OCI-LY3 (cell line): ENCODE measurements at regions not wholly inside any gene's neighbourhood (a gene's known extent, or its start where the extent isn't known, plus 50 kb on each side); places are given as distances from the start of the nearest gene placed in this dataset.

Experiments
- CTCF ChIP-seq: fragments of 200-600, 300-600 bp; sonication (generic); IDR thresholded peaks from 2 replicates; pipeline ENCODE4 v1.5.1; 2014; ENCODE audit warnings: antibody characterized with exemption, low read length, low read depth
- EZH2phosphoT487 ChIP-seq: fragments of 200-600 bp; shearing (Covaris generic); IDR thresholded peaks from 2 replicates; pipeline ENCODE4 v1.6.1; 2018; ENCODE audit warnings: antibody characterized with exemption, mixed run types, low read depth

GRCh38 chr10:108591417-108591816 lies 1331.9 kb downstream of the XPNPEP1 start:
- no peak for TF ChIP-seq CTCF
- TF ChIP-seq EZH2phosphoT487 = no peak
